ENCODE measurements at regions not wholly inside any gene's neighbourhood (a gene's known extent, or its start where the extent isn't known, plus 50 kb on each side); places are given as distances from the start of the nearest gene placed in this dataset.
"Not testable (repeated sequence)": the region's sequence is repeated elsewhere in the genome, so short reads cannot be mapped to it uniquely, and the experiment has no call there.

GRCh38 chr18:10147752-10148151 is 233.9 kb downstream of the VAPA start:
- DNase-seq (no peak), ATAC-seq (no peak)
- intact Hi-C loops (cut with DNase I): no loop called here

GRCh38 chr18:10148189-10148929 is 234.5 kb downstream of the VAPA start:
- no peak for DNase-seq
- intact Hi-C loops (cut with DNase I): no loop called here
- ATAC-seq: no peak

- intact Hi-C loops (cut with DNase I): no loop called here
- ATAC-seq (no peak), DNase-seq (no peak)
Measured at GRCh38 chr18:10149768-10150556, 236.1 kb downstream of the VAPA start.

- ATAC-seq; DNase-seq; intact Hi-C loops (cut with DNase I): not testable (repeated sequence)
Measured at GRCh38 chr18:10150576-10150975, 236.8 kb downstream of the VAPA start.

- intact Hi-C loops (cut with DNase I): no loop called here
- ATAC-seq (no peak), DNase-seq (no peak)
Measured at GRCh38 chr18:10152475-10152874, 238.7 kb downstream of the VAPA start.

- DNase-seq (no peak), ATAC-seq (peak in 1 of 2 donors; percentile 21)
- intact Hi-C loops (cut with DNase I): no loop called here
Measured at GRCh38 chr18:10153924-10154752, 240.3 kb downstream of the VAPA start.

GRCh38 chr18:10157706-10158105 is 243.9 kb downstream of the VAPA start:
- intact Hi-C loops (cut with DNase I): no loop called here
- ATAC-seq: no peak
- no peak for DNase-seq

GRCh38 chr18:10160251-10160650 is 246.4 kb downstream of the VAPA start:
- intact Hi-C loops (cut with DNase I): no loop called here
- no peak for DNase-seq
- ATAC-seq: no peak

- DNase-seq: no peak
- ATAC-seq: no peak
- intact Hi-C loops (cut with DNase I): no loop called here
Measured at GRCh38 chr18:10161315-10161714, 247.5 kb downstream of the VAPA start.

GRCh38 chr18:10162340-10162739 is 248.5 kb downstream of the VAPA start:
- ATAC-seq (no peak), DNase-seq (no peak)
- intact Hi-C loops (cut with DNase I): no loop called here

GRCh38 chr18:10164271-10165071 is 250.7 kb downstream of the VAPA start:
- DNase-seq (no peak), ATAC-seq (peak; percentile 41 to 58)
- intact Hi-C loops (cut with DNase I): no loop called here

GRCh38 chr18:10166164-10166807 is 252.5 kb downstream of the VAPA start:
- no peak for ATAC-seq
- intact Hi-C loops (cut with DNase I): no loop called here
- DNase-seq: no peak

- DNase-seq: no peak
- intact Hi-C loops (cut with DNase I): no loop called here
- ATAC-seq: no peak
Measured at GRCh38 chr18:10167759-10168158, 253.9 kb downstream of the VAPA start.

- DNase-seq (no peak), ATAC-seq (no peak)
- intact Hi-C loops (cut with DNase I): no loop called here
Measured at GRCh38 chr18:10168477-10168876, 254.7 kb downstream of the VAPA start.

GRCh38 chr18:10169064-10169562 is 255.3 kb downstream of the VAPA start:
- intact Hi-C loops (cut with DNase I): no loop called here
- no peak for DNase-seq
- ATAC-seq: no peak

- DNase-seq: no peak
- no peak for ATAC-seq
- intact Hi-C loops (cut with DNase I): no loop called here
Measured at GRCh38 chr18:10169814-10170213, 256.0 kb downstream of the VAPA start.

GRCh38 chr18:10170375-10170774 is 256.6 kb downstream of the VAPA start:
- intact Hi-C loops (cut with DNase I): no loop called here
- no peak for DNase-seq
- peak in 1 of 2 donors; percentile 51 for ATAC-seq

GRCh38 chr18:10175333-10175732 is 261.5 kb downstream of the VAPA start:
- intact Hi-C loops (cut with DNase I); ATAC-seq; DNase-seq: not testable (repeated sequence)
